Smooth muscle cell (in vitro differentiated cells): ENCODE measurements at regions not wholly inside any gene's neighbourhood (a gene's known extent, or its start where the extent isn't known, plus 50 kb on each side); places are given as distances from the start of the nearest gene placed in this dataset.

Source experiments
- DNase-seq: peaks from one replicate; lab custom pipeline; 2025; ENCODE audit not compliant: unreplicated experiment; lab: John Stamatoyannopoulos, UW
- H2AFZ ChIP-seq: fragments of 200-600 bp; sonication (generic); 2 replicates; pipeline ENCODE4 v1.6.0; 2016; ENCODE audit warnings: antibody characterized with exemption, low read depth, mild to moderate bottlenecking
- H3F3A ChIP-seq: fragments of 200-600 bp; sonication (generic); 2 replicates; pipeline ENCODE4 v1.6.0; 2017; ENCODE audit warnings: antibody characterized with exemption, low read depth
- H3K27ac ChIP-seq: fragments of 200-600 bp; sonication (generic); 2 replicates; pipeline ENCODE4 v1.5.1; 2016; ENCODE audit warnings: low read depth, mild to moderate bottlenecking
- H3K27me3 ChIP-seq: fragments of 200-600 bp; sonication (generic); 2 replicates; pipeline ENCODE4 v1.6.1; 2016; ENCODE audit warnings: low read depth, mild to moderate bottlenecking
- H3K36me3 ChIP-seq: fragments of 200-600 bp; sonication (generic); 2 replicates; pipeline ENCODE4 v1.5.1; 2016; ENCODE audit warnings: low read depth
- H3K4me1 ChIP-seq: fragments of 200-600 bp; sonication (generic); 2 replicates; pipeline ENCODE4 v1.5.1; 2016; ENCODE audit warnings: low read depth
- H3K4me2 ChIP-seq: fragments of 200-600 bp; sonication (generic); 2 replicates; pipeline ENCODE4 v1.6.0; 2016; ENCODE audit warnings: mild to moderate bottlenecking
- H3K4me3 ChIP-seq: fragments of 200-600 bp; sonication (generic); 2 replicates; pipeline ENCODE4 v1.5.1; 2016; ENCODE audit warnings: mild to moderate bottlenecking
- H3K79me2 ChIP-seq: fragments of 200-600 bp; sonication (generic); 2 replicates; pipeline ENCODE4 v1.6.0; 2016; ENCODE audit warnings: low read depth, mild to moderate bottlenecking
- H3K9ac ChIP-seq: fragments of 200-600 bp; sonication (generic); 2 replicates; pipeline ENCODE4 v1.6.0; 2016; ENCODE audit warnings: low read depth
- H3K9me3 ChIP-seq: fragments of 200-600 bp; sonication (generic); replicated peaks from 2 replicates; pipeline ENCODE4 v1.5.1; 2016; ENCODE audit warnings: low read depth
- H4K20me1 ChIP-seq: fragments of 200-600 bp; sonication (generic); 2 replicates; pipeline ENCODE4 v1.6.0; 2016; ENCODE audit warnings: low read depth
- CTCF ChIP-seq: fragments of 200-600 bp; sonication (generic); IDR thresholded peaks from 2 replicates; pipeline ENCODE4 v1.5.1; 2017; ENCODE audit warnings: borderline replicate concordance, mild to moderate bottlenecking, antibody characterized with exemption; ENCODE audit not compliant: insufficient read depth, poor library complexity, severe bottlenecking
- WGBS: methylation state at CpG from one replicate; pipeline ENCODE4 v1.1.7; 2016; ENCODE audit warnings: low lambda C conversion rate; 5-methylcytosine and 5-hydroxymethylcytosine counted together

GRCh38 chr2:240306185-240306584, 129.3 kb upstream of the GPC1 start:
- Histone ChIP-seq H3F3A (no peaks in the 10 kb centered on the region), H3K27ac (no peak overlapping the region), H4K20me1 (no peaks in the 10 kb centered on the region), H3K9ac (no peak overlapping the region), H3K27me3 (no peaks in the 10 kb centered on the region), H3K4me3 (no peak overlapping the region), H3K4me2 (no peak overlapping the region), H3K36me3 (no peaks in the 10 kb centered on the region), H3K9me3 (no peaks in the 10 kb centered on the region), H3K4me1 (no peaks in the 10 kb centered on the region), H2AFZ (no peak overlapping the region), H3K79me2 (no peaks in the 10 kb centered on the region)
- 97% methylated on average over 9 of the region's 9 CpGs for WGBS
- no peak for DNase-seq
- TF ChIP-seq CTCF: no peak

GRCh38 chr2:240308111-240308651, 127.3 kb upstream of the GPC1 start:
- 90% methylated on average over 16 of the region's 17 CpGs for WGBS

GRCh38 chr2:240309214-240309613, 126.2 kb upstream of the GPC1 start:
- Histone ChIP-seq H3K79me2 (no peaks in the 10 kb centered on the region), H3K36me3 (no peaks in the 10 kb centered on the region), H3K9ac (no peak overlapping the region), H3K27me3 (no peaks in the 10 kb centered on the region), H3K4me3 (no peak overlapping the region), H2AFZ (no peak overlapping the region), H3F3A (no peaks in the 10 kb centered on the region), H3K9me3 (no peaks in the 10 kb centered on the region), H3K27ac (no peak overlapping the region), H3K4me1 (no peaks in the 10 kb centered on the region), H3K4me2 (no peak overlapping the region), H4K20me1 (no peaks in the 10 kb centered on the region)
- no peak for DNase-seq
- no peak for TF ChIP-seq CTCF
- WGBS: 65% methylated on average over 1 of the region's 1 CpG

More at GRCh38 chr2:240308111-240308651, 127.3 kb upstream of the GPC1 start:
- Histone ChIP-seq H3F3A (no peaks in the 10 kb centered on the region), H2AFZ (no peak overlapping the region), H4K20me1 (no peaks in the 10 kb centered on the region), H3K4me1 (no peaks in the 10 kb centered on the region), H3K79me2 (no peaks in the 10 kb centered on the region), H3K9ac (no peak overlapping the region), H3K27me3 (no peaks in the 10 kb centered on the region), H3K9me3 (no peaks in the 10 kb centered on the region), H3K27ac (no peak overlapping the region), H3K4me2 (no peak overlapping the region), H3K4me3 (no peak overlapping the region), H3K36me3 (no peaks in the 10 kb centered on the region)
- no peak for TF ChIP-seq CTCF
- DNase-seq: no peak

GRCh38 chr2:240310201-240310600, 125.3 kb upstream of the GPC1 start:
- Histone ChIP-seq H3K9me3 (no peaks in the 10 kb centered on the region), H3K9ac (no peak overlapping the region), H3K27me3 (no peaks in the 10 kb centered on the region), H3K36me3 (no peaks in the 10 kb centered on the region), H3K27ac (no peak overlapping the region), H3K79me2 (no peaks in the 10 kb centered on the region), H4K20me1 (no peaks in the 10 kb centered on the region), H3K4me3 (no peak overlapping the region), H3K4me2 (no peak overlapping the region), H3F3A (no peaks in the 10 kb centered on the region), H2AFZ (no peak overlapping the region), H3K4me1 (no peaks in the 10 kb centered on the region)
- WGBS: 96% methylated on average over 10 of the region's 10 CpGs
- DNase-seq: no peak
- TF ChIP-seq CTCF: no peak
